GM20000 (cell line): ENCODE measurements at regions not wholly inside any gene's neighbourhood (a gene's known extent, or its start where the extent isn't known, plus 50 kb on each side); places are given as distances from the start of the nearest gene placed in this dataset.

Source experiments
- DNase-seq: peaks from one replicate; pipeline ENCODE4 v3.0.0; 2012; ENCODE audit warnings: low spot score
- CTCF ChIP-seq: IDR thresholded peaks from 2 replicates; pipeline ENCODE4 v1.5.1; 2012; ENCODE audit warnings: mild to moderate bottlenecking, control low read depth; ENCODE audit errors: extremely low read depth, missing control alignments

GRCh38 chr3:8357859-8358258 is 143.8 kb upstream of the LMCD1 start:
- DNase-seq, result no peak
- no peak for TF ChIP-seq CTCF

- DNase-seq, result no peak
- no peak for TF ChIP-seq CTCF
These were observed 142.5 kb upstream of the LMCD1 start for GRCh38 chr3:8359133-8359532.

GRCh38 chr3:8363200-8363599 is 138.4 kb upstream of the LMCD1 start:
- no peak for TF ChIP-seq CTCF
- no peak for DNase-seq

GRCh38 chr3:8365541-8365940 is 136.1 kb upstream of the LMCD1 start:
- no peak for DNase-seq
- TF ChIP-seq CTCF, result no peak

GRCh38 chr3:8366219-8366810 is 135.3 kb upstream of the LMCD1 start:
- TF ChIP-seq CTCF, result no peak
- DNase-seq, result no peak

- no peak for DNase-seq
These were observed 133.0 kb upstream of the LMCD1 start for GRCh38 chr3:8368598-8368997.

GRCh38 chr3:8369638-8370037 is 132.0 kb upstream of the LMCD1 start:
- DNase-seq, result no peak
- no peak for TF ChIP-seq CTCF

More at GRCh38 chr3:8368598-8368997, 133.0 kb upstream of the LMCD1 start:
- no peak for TF ChIP-seq CTCF
